Neural crest cell (in vitro differentiated cells): ENCODE measurements at regions not wholly inside any gene's neighbourhood (a gene's known extent, or its start where the extent isn't known, plus 50 kb on each side); places are given as distances from the start of the nearest gene placed in this dataset.
A peak's percentile ranks its signal among the peaks of the same experiment; 100 is the strongest.

Experiments
- DNase-seq: peaks from one replicate; pipeline ENCODE4 v3.0.0; 2021; ENCODE audit warnings: low read depth, mixed read lengths, low spot score
- H3K27ac Mint-ChIP-seq: one replicate; pipeline ENCODE4 v1.8.0; 2021; ENCODE audit warnings: mild to moderate bottlenecking, mixed read lengths; ENCODE audit not compliant: unreplicated experiment
- H3K27me3 Mint-ChIP-seq: 2 replicates; pipeline ENCODE4 v1.8.0; 2021; ENCODE audit warnings: low read depth, mild to moderate bottlenecking, mixed read lengths
- H3K36me3 Mint-ChIP-seq: 2 replicates; pipeline ENCODE4 v1.8.0; 2021; ENCODE audit warnings: low read depth, mild to moderate bottlenecking, mixed read lengths
- H3K4me1 Mint-ChIP-seq: 2 replicates; pipeline ENCODE4 v1.8.0; 2021; ENCODE audit warnings: mixed read lengths
- H3K4me3 Mint-ChIP-seq: one replicate; pipeline ENCODE4 v1.8.0; 2021; ENCODE audit warnings: mild to moderate bottlenecking, mixed read lengths
- H3K9me3 Mint-ChIP-seq: 2 replicates; pipeline ENCODE4 v1.8.0; 2021; ENCODE audit warnings: mixed read lengths
- TF ChIP-seq, protein P1 (sequence below): fragments of 200-600 bp; sonication (generic); conservative IDR thresholded peaks from 2 replicates; pipeline ENCODE4 v1.5.0; 2021; ENCODE audit warnings: antibody characterized with exemption, mild to moderate bottlenecking

DNA sequence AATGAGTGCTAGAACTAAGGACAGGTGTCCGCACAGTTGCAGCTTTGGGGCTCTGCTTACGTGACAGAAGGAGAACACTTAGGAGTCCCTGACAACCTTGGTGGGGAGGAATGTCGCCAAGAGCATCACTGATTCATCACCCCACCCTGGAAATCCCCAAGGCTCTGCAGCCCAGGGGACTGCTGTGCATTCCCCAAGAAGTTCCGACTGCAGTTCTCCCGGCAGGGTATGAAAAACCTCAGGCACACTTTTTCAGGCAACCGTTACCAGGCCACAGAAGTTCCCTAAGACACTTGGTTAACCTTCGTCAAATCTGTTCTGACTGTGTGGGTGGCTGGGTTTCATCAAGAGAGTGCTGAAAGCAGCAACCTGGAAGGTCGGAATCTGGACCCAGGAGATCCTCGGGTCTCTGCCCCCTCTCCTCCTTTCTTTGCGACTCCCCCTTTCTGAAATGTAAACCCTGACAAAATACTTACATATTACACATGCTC lies 192.1 kb upstream of the CXCR4 start:
- no peak overlapping the region for H3K27ac Mint-ChIP-seq

DNA sequence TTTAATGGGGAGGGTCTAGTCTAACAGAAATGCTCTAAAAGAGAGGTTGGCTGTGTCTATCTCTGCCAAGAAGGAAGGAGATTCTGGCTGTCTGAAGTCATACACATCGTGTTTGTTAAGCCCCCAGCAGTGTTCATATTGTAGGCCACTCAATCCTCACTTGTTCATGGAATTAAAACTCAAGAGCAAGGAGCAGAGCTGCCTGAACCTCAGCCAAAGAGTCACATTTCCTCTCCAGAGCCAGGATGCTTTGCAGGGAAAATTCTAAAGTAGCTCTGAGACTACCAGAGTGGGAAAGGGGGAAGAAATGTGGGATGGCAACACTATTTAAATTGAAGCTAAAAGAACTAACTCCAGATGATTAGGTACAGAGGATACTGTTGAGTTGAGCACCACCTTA lies 190.7 kb upstream of the CXCR4 start:
- Mint-ChIP-seq H3K4me3 (no peak overlapping the region), H3K36me3 (no peaks in the 10 kb centered on the region), H3K4me1 (peaks cover 32% of the 10 kb centered on the region), H3K27me3 (no peaks in the 10 kb centered on the region), H3K9me3 (peaks cover 4% of the 10 kb centered on the region), H3K27ac (peak overlapping the region; percentile 75)
- TF ChIP-seq, protein P1, sequence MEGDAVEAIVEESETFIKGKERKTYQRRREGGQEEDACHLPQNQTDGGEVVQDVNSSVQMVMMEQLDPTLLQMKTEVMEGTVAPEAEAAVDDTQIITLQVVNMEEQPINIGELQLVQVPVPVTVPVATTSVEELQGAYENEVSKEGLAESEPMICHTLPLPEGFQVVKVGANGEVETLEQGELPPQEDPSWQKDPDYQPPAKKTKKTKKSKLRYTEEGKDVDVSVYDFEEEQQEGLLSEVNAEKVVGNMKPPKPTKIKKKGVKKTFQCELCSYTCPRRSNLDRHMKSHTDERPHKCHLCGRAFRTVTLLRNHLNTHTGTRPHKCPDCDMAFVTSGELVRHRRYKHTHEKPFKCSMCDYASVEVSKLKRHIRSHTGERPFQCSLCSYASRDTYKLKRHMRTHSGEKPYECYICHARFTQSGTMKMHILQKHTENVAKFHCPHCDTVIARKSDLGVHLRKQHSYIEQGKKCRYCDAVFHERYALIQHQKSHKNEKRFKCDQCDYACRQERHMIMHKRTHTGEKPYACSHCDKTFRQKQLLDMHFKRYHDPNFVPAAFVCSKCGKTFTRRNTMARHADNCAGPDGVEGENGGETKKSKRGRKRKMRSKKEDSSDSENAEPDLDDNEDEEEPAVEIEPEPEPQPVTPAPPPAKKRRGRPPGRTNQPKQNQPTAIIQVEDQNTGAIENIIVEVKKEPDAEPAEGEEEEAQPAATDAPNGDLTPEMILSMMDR, result no peak
- no peak for DNase-seq

More for the DNA sequence above, 192.1 kb upstream of the CXCR4 start:
- no peak overlapping the region for H3K4me3 Mint-ChIP-seq
- H3K4me1 Mint-ChIP-seq, result peaks cover 26% of the 10 kb centered on the region
- DNase-seq, result no peak
- peaks cover 4% of the 10 kb centered on the region for H3K9me3 Mint-ChIP-seq
- TF ChIP-seq, protein P1, result no peak
- H3K27me3 Mint-ChIP-seq, result no peaks in the 10 kb centered on the region
- no peaks in the 10 kb centered on the region for H3K36me3 Mint-ChIP-seq

DNA sequence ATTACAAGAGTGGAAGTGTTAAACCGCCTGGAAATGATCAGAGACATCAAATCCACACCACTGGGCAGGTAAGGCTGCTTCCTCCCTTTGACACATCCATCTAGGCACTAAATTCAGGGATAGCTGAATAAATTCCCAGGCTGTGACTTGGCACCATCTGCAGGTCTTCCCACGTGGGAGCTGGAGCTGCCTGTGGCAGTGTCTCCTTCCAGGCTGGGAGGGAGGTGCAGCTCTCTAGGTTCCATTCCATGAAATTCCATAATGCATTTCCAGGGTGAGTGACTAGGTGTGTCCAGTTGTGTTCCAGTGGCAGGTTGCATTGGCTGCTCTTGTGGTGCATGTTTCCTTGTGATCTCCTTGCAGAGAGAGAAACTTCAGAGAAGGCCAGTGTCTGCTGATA lies 188.9 kb upstream of the CXCR4 start:
- Mint-ChIP-seq H3K4me1 (peaks cover 36% of the 10 kb centered on the region), H3K27ac (no peak overlapping the region), H3K27me3 (no peaks in the 10 kb centered on the region), H3K9me3 (peaks cover 4% of the 10 kb centered on the region), H3K36me3 (no peaks in the 10 kb centered on the region), H3K4me3 (no peak overlapping the region)
- DNase-seq, result no peak
- TF ChIP-seq, protein P1, result no peak

DNA sequence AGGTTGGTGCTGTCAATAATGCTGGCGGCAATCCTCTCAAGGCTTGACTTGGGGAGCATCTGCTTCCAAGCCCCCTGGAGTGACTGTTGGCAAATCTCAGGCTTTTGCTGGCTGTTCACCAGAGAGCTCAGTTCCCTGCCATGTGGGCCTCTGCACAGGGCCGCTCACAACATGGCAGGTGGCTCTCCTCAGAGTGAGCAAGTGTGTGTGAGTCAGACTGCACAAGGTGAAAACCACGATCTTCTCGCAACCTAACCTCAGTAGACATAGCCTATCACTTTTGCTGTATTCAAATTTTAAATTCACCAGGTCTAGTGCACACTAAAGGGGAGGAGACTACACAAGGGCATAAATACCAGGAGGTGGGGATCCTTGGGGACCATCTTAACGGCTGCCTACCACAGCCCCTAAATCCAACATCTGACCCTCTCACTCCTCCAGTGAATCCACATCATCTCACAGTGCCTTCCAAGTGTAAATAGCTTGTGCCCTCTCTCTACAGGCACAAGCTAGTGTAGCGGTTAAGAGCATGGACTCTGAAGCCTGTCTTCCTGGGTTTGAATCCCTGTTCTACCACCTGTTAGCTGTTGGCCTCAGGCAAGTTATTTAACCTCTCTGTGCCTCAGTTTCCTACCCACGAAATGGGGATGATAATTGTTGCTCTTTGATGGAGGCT lies 187.7 kb upstream of the CXCR4 start:
- no peaks in the 10 kb centered on the region for H3K36me3 Mint-ChIP-seq
- H3K9me3 Mint-ChIP-seq, result peaks cover 4% of the 10 kb centered on the region
- no peaks in the 10 kb centered on the region for H3K27me3 Mint-ChIP-seq
- DNase-seq, result no peak
- TF ChIP-seq, protein P1, result no peak
- no peak overlapping the region for H3K4me3 Mint-ChIP-seq
- H3K4me1 Mint-ChIP-seq, result peaks cover 34% of the 10 kb centered on the region
- no peak overlapping the region for H3K27ac Mint-ChIP-seq

DNA sequence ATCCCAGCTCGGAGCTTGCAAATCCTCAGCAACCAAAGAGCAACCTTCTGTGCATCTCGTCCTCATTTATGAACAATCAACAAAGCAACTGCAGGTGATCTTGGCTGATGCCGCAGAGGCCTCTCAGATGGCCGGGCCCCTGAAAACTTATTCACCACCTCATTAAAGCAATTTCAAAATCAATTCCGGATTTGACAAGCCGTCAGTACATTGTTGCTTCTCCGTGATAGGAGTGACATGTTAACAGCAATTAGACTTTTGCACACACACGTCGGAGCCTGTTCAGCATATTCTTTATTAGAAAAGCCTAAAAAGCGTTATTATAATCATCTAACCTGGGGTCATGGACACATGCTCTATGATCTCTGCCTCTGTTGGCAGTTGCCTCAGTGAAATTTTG lies 183.1 kb upstream of the CXCR4 start:
- no peak overlapping the region for H3K27ac Mint-ChIP-seq
- H3K27me3 Mint-ChIP-seq, result no peaks in the 10 kb centered on the region
- TF ChIP-seq, protein P1, result no peak
- DNase-seq, result no peak
- H3K9me3 Mint-ChIP-seq, result no peaks in the 10 kb centered on the region
- peaks cover 37% of the 10 kb centered on the region for H3K4me1 Mint-ChIP-seq
- no peak overlapping the region for H3K4me3 Mint-ChIP-seq
- no peaks in the 10 kb centered on the region for H3K36me3 Mint-ChIP-seq
